ENCODE measurements at regions not wholly inside any gene's neighbourhood (a gene's known extent, or its start where the extent isn't known, plus 50 kb on each side); places are given as distances from the start of the nearest gene placed in this dataset.

GRCh38 chr6:97778290-97779038, 495.4 kb upstream of the MMS22L start:
- TF ChIP-seq, protein P1, sequence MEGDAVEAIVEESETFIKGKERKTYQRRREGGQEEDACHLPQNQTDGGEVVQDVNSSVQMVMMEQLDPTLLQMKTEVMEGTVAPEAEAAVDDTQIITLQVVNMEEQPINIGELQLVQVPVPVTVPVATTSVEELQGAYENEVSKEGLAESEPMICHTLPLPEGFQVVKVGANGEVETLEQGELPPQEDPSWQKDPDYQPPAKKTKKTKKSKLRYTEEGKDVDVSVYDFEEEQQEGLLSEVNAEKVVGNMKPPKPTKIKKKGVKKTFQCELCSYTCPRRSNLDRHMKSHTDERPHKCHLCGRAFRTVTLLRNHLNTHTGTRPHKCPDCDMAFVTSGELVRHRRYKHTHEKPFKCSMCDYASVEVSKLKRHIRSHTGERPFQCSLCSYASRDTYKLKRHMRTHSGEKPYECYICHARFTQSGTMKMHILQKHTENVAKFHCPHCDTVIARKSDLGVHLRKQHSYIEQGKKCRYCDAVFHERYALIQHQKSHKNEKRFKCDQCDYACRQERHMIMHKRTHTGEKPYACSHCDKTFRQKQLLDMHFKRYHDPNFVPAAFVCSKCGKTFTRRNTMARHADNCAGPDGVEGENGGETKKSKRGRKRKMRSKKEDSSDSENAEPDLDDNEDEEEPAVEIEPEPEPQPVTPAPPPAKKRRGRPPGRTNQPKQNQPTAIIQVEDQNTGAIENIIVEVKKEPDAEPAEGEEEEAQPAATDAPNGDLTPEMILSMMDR (IDR thresholded peaks at IDR 0.05; ENCODE audit: low read depth, low read length, poor library complexity, severe bottlenecking) = no peak
- TF ChIP-seq EZH2phosphoT487 (IDR thresholded peaks at IDR 0.05; ENCODE audit: borderline replicate concordance, low read length) = no peak
